ENCODE measurements at regions not wholly inside any gene's neighbourhood (a gene's known extent, or its start where the extent isn't known, plus 50 kb on each side); places are given as distances from the start of the nearest gene placed in this dataset.

GRCh38 chr2:16019617-16020351 lies 79.4 kb downstream of the MYCN start:
- DNase-seq (ENCODE audit: extremely low read depth, low read depth, low spot score): no peak

GRCh38 chr2:16019060-16019480 lies 78.7 kb downstream of the MYCN start:
- DNase-seq (ENCODE audit: extremely low read depth, low read depth, low spot score): no peak

- no peak for DNase-seq (ENCODE audit: extremely low read depth, low read depth, low spot score)
Measured at GRCh38 chr2:16018277-16019059, 78.1 kb downstream of the MYCN start.

GRCh38 chr2:16016282-16016681 lies 75.9 kb downstream of the MYCN start:
- no peak for DNase-seq (ENCODE audit: extremely low read depth, low read depth, low spot score)

- no peak for DNase-seq (ENCODE audit: extremely low read depth, low read depth, low spot score)
Measured at GRCh38 chr2:16015903-16016265, 75.5 kb downstream of the MYCN start.

GRCh38 chr2:16015210-16015902 lies 75.0 kb downstream of the MYCN start:
- no peak for DNase-seq (ENCODE audit: extremely low read depth, low read depth, low spot score)

GRCh38 chr2:16014802-16015201 lies 74.5 kb downstream of the MYCN start:
- no peak for DNase-seq (ENCODE audit: extremely low read depth, low read depth, low spot score)

GRCh38 chr2:16014041-16014787 lies 73.9 kb downstream of the MYCN start:
- no peak for DNase-seq (ENCODE audit: extremely low read depth, low read depth, low spot score)

- DNase-seq (ENCODE audit: extremely low read depth, low read depth, low spot score): no peak
Measured at GRCh38 chr2:16013359-16013911, 73.1 kb downstream of the MYCN start.

GRCh38 chr2:16012626-16013358 lies 72.4 kb downstream of the MYCN start:
- DNase-seq (ENCODE audit: extremely low read depth, low read depth, low spot score): no peak

GRCh38 chr2:16012029-16012596 lies 71.8 kb downstream of the MYCN start:
- no peak for DNase-seq (ENCODE audit: extremely low read depth, low read depth, low spot score)

- no peak for DNase-seq (ENCODE audit: extremely low read depth, low read depth, low spot score)
Measured at GRCh38 chr2:16011621-16011960, 71.2 kb downstream of the MYCN start.

GRCh38 chr2:16010951-16011620 lies 70.7 kb downstream of the MYCN start:
- DNase-seq (ENCODE audit: extremely low read depth, low read depth, low spot score): no peak

GRCh38 chr2:16010011-16010410 lies 69.7 kb downstream of the MYCN start:
- DNase-seq (ENCODE audit: extremely low read depth, low read depth, low spot score): no peak

GRCh38 chr2:16009560-16009959 lies 69.2 kb downstream of the MYCN start:
- no peak for DNase-seq (ENCODE audit: extremely low read depth, low read depth, low spot score)

GRCh38 chr2:16008856-16009255 lies 68.5 kb downstream of the MYCN start:
- DNase-seq (ENCODE audit: extremely low read depth, low read depth, low spot score): no peak

- DNase-seq (ENCODE audit: extremely low read depth, low read depth, low spot score): no peak
Measured at GRCh38 chr2:16008331-16008850, 68.0 kb downstream of the MYCN start.

- DNase-seq (ENCODE audit: extremely low read depth, low read depth, low spot score): no peak
Measured at GRCh38 chr2:16007167-16007934, 67.0 kb downstream of the MYCN start.

Measured in glomerular endothelial cell (primary cell).